Thyroid gland (tissue), 4 donors: ENCODE measurements at regions not wholly inside any gene's neighbourhood (a gene's known extent, or its start where the extent isn't known, plus 50 kb on each side); places are given as distances from the start of the nearest gene placed in this dataset. TPM values are rescaled to one million over a fixed set of nuclear protein-coding genes. Genes with fewer than 3 reads are reported as not detected.

Experiments used
- DNase-seq, 2 donors: peaks; one replicate each; pipeline ENCODE4 v3.0.0-alpha.2; 2019
- H3K27ac ChIP-seq, 3 donors: fragments of 200-600 bp; sonication (generic); 1 replicate in 2 of 3; 2 replicates in 1 of 3; pipeline ENCODE4 v1.5.1; 2016 to 2019; ENCODE audit warnings: mild to moderate bottlenecking in 1 of 3, moderate library complexity in 1 of 3
- H3K27me3 ChIP-seq: fragments of 200-600 bp; sonication (generic); one replicate; pipeline ENCODE4 v1.5.1; 2019
- H3K36me3 ChIP-seq, 2 donors: fragments of 200-600 bp; sonication (generic); one replicate each; pipeline ENCODE4 v1.5.1; 2016 to 2019
- H3K4me1 ChIP-seq, 2 donors: fragments of 200-600 bp; sonication (generic); one replicate each; pipeline ENCODE4 v1.5.1; 2017 to 2019
- H3K4me3 ChIP-seq, 3 donors: fragments of 200-600 bp; sonication (generic); replicated peaks in 1 of 3; 1 replicate in 2 of 3; 2 replicates in 1 of 3; pipeline ENCODE4 v1.5.1; 2016; ENCODE audit warnings: mild to moderate bottlenecking in 1 of 3
- H3K9me3 ChIP-seq: fragments of 200-600 bp; sonication (generic); one replicate; pipeline ENCODE4 v1.5.1; 2017
- CTCF ChIP-seq, 6 experiments: fragments of 200-600 bp in 3 of 6; fragments of 450-650 bp in 3 of 6; sonication (generic) in 3 of 6; IDR thresholded peaks; one replicate each; pipeline ENCODE4 v1.5.1; 2016 to 2019; ENCODE audit warnings: antibody characterized with exemption in 6 of 6, mild to moderate bottlenecking in 2 of 6, inconsistent platforms in 1 of 6, moderate library complexity in 1 of 6
- POLR2A ChIP-seq, 2 donors: fragments of 450-650 bp; IDR thresholded peaks; one replicate each; pipeline ENCODE4 v1.6.1; 2017; ENCODE audit warnings: antibody characterized with exemption in 2 of 2, mild to moderate bottlenecking in 2 of 2, moderate library complexity in 1 of 2
- WGBS, 2 donors: methylation state at CpG; one replicate each; pipeline ENCODE4 v1.1.5; 2017; 5-methylcytosine and 5-hydroxymethylcytosine counted together
- intact Hi-C: fragments of 100-400 bp; cut with DNase I; formaldehyde crosslinking; loops from one replicate; pipeline ENCODE4 v1.15.1; 2023
- small RNA-seq: library from RNA; depleted of rRNA; stranded (forward); fragments of <200 nt; gene quantifications from one replicate; pipeline ENCODE3, GENCODE V24; 2016

- H3K4me1 ChIP-seq = no peaks in the 10 kb centered on the region
- no peaks in the 10 kb centered on the region for H3K36me3 ChIP-seq
- DNase-seq = no peak
- no peaks in the 10 kb centered on the region for H3K9me3 ChIP-seq
- TF ChIP-seq POLR2A (IDR thresholded peaks at IDR 0.05) = no peak
- TF ChIP-seq CTCF (IDR thresholded peaks at IDR 0.05) = no peak
- H3K27me3 ChIP-seq = no peaks in the 10 kb centered on the region
- 77 to 94% methylated on average over 2 of the region's 2 CpGs for WGBS, 2 donors
- H3K27ac ChIP-seq = no peak overlapping the region
- H3K4me3 ChIP-seq = no peak overlapping the region
- intact Hi-C loops = no loop called here
Observed at GRCh38 chr4:98712607-98713006, 54.2 kb upstream of the TSPAN5 start.

- Histone ChIP-seq H3K4me3 (no peak overlapping the region), H3K27me3 (no peaks in the 10 kb centered on the region), H3K36me3 (no peaks in the 10 kb centered on the region), H3K27ac (no peak overlapping the region), H3K9me3 (no peaks in the 10 kb centered on the region), H3K4me1 (no peaks in the 10 kb centered on the region)
- TF ChIP-seq CTCF (IDR thresholded peaks at IDR 0.05) (no peak), POLR2A (IDR thresholded peaks at IDR 0.05) (no peak)
- no peak for DNase-seq
- intact Hi-C loops = no loop called here
Observed at GRCh38 chr4:98711526-98711925, 53.1 kb upstream of the TSPAN5 start.

GRCh38 chr4:98710831-98711230 lies 52.4 kb upstream of the TSPAN5 start:
- Histone ChIP-seq H3K27ac (no peak overlapping the region), H3K4me3 (no peak overlapping the region), H3K9me3 (no peaks in the 10 kb centered on the region), H3K36me3 (no peaks in the 10 kb centered on the region), H3K27me3 (no peaks in the 10 kb centered on the region), H3K4me1 (no peaks in the 10 kb centered on the region)
- TF ChIP-seq POLR2A (IDR thresholded peaks at IDR 0.05) (no peak), CTCF (IDR thresholded peaks at IDR 0.05) (no peak)
- intact Hi-C loops = no loop called here
- DNase-seq = no peak
- WGBS, 2 donors = 73 to 79% methylated on average over 4 of the region's 4 CpGs

Small RNAs in the stretch of these regions (small RNA-seq; reads per million reads assigned to genes)
- not detected for gene AC114811.1
